ENCODE measurements at regions not wholly inside any gene's neighbourhood (a gene's known extent, or its start where the extent isn't known, plus 50 kb on each side); places are given as distances from the start of the nearest gene placed in this dataset.
"Not testable (repeated sequence)": the region's sequence is repeated elsewhere in the genome, so short reads cannot be mapped to it uniquely, and the experiment has no call there.

DNA sequence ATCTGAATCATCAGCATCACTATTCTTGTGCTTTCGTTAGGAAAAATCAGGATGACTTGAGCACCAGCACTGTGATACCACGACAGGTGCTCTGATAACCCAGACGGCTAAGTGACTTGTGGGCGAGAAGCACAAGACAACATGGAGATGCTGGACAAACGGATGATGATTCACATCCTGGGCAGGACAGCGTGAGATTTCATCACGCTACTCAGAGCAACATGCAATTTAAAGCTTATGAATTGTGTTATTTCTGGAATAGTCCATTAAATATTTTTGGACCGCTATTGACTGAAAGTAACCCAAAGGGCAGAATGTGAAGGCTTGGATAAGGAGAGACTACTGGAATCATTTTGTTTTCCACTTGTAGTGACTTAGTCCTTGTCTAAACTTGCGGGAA is 114.8 kb upstream of the DAPK1 start:
- DNase-seq: no peak

- DNase-seq: no peak
Measured at GRCh38 chr9:87383344-87384150, 114.1 kb upstream of the DAPK1 start.

GRCh38 chr9:87386490-87387025 is 111.1 kb upstream of the DAPK1 start:
- DNase-seq: peak in 1 of 2 experiments; percentile 56

GRCh38 chr9:87387351-87388011 is 110.2 kb upstream of the DAPK1 start:
- DNase-seq: no peak

DNA sequence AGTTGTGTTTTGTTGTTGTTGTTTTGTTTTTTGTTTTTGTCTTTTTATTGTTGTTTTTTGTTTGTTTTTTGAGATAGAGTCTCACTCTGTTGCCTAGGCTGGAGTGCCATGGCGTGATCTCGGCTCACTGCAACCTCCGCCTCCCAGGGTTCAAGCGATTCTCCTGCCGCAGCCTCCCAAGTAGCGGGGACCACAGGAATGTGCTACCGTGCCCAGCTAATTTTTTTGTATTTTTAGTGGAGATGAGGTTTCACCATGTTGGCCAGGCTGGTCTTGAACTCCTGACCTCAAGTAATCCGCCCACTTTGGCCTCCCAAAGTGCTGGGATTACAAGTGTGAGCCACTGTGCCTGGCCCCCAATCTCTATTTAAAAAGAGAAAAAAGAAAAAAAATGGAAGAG is 109.0 kb upstream of the DAPK1 start:
- DNase-seq: not testable (repeated sequence)

DNA sequence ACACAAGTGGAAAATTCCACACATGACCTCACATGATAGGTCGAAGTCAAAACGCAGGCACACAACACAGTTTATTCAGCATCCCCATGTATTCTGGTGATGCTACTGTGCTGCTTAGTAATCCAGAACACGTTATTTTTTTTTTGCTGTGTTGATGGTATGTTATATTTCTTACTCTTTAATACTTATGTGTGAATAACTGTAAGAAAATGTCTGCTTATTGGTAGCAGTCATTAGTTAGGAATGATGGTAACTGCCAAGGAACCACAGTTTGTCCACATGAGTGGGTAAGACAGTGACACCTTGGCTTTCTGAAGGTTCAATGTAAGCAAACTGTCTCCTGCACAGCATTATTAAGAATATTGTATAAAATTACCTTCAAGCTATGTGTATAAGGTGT is 107.7 kb upstream of the DAPK1 start:
- DNase-seq: no peak

GRCh38 chr9:87390361-87390760 is 107.3 kb upstream of the DAPK1 start:
- no peak for DNase-seq

GRCh38 chr9:87392086-87392485 is 105.6 kb upstream of the DAPK1 start:
- DNase-seq: no peak

- DNase-seq: no peak
Measured at GRCh38 chr9:87393706-87394230, 103.9 kb upstream of the DAPK1 start.

DNA sequence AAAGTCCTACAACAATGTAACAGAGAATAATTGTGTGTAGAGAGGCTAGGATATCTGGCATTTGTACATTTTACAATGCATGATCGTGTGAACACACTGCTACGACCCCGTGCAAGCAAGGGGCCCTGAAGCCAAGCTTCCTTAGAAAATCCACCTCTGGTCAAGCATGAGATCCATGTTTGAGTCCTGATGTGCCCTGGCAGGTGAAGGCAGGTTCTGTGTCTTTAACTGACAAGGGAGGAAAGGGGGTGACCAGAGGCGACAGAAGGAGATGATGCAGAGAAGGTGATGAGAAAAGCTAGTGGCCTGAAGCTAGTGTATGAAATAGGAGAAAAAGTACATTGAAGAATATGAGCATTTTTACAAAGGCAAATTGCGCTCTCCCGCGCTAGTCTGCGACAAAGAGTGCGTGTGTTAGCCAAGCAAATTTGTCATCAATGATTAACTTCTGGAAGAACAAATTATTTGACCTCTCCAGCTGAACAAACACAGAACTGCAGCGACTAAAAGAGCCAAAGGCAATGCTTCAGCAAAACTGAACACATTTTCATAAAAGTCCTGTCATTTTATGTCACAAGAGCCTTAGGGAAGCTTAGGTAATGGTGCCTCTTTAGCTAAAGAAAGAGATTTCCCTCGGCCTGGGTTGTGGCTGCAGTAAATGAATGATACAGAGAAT is 101.7 kb upstream of the DAPK1 start:
- DNase-seq: peak; percentile 33 to 85

- DNase-seq: no peak
Measured at GRCh38 chr9:87401681-87402080, 96.0 kb upstream of the DAPK1 start.

DNA sequence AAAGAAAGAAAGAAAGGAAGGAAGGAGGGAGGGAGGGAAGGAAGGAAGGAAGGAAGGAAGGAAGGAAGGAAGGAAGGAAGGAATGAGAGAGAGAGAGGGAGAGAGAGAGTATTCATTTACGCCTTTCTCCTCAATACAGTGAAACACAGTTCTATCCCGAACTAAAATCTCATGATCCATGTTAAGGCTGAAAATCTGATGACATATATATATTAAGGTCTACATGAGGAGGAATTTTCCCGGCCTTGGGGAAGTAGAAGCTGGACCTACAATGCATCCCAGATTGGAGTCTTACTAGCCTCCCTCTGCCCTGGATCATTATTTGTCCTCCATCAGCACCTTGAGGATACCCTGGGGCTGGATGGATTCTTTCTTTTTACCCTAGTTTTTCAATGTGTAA is 95.1 kb upstream of the DAPK1 start:
- DNase-seq: no peak

- DNase-seq: peak in 1 of 2 experiments; percentile 40
Measured at GRCh38 chr9:87405677-87406542, 91.8 kb upstream of the DAPK1 start.

DNA sequence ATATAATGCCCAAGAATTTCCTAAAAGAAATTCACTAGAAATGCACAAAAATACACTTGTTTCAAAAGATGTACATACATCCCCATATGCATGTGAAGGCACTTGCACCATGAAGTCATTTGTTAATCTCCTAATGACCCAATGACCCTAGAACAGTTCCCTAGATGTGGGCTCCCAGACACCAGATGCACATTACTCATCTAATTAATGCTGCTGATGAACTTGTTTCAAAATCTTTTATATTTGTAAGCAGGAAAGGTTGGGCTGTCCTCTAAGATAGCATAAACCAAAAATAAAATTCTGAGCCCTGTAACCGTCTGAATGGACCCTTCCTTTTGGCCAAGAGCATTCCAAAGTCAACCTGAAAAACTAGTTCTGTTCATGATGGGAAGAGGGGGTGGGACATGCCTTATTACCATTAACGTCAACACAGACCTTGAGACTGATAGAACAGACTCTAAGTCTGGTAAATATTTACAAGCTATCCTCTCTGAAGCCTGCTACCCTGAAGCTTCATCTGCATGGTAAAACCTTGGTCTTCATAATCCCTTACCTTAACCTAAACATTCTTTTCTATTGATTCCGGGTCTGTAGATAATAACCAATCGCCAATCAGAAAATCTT is 91.0 kb upstream of the DAPK1 start:
- DNase-seq: no peak

GRCh38 chr9:87410047-87411005 is 87.3 kb upstream of the DAPK1 start:
- DNase-seq: not testable (repeated sequence)

- no peak for DNase-seq
Measured at GRCh38 chr9:87420884-87421283, 76.8 kb upstream of the DAPK1 start.

GRCh38 chr9:87421734-87422133 is 75.9 kb upstream of the DAPK1 start:
- no peak for DNase-seq

DNA sequence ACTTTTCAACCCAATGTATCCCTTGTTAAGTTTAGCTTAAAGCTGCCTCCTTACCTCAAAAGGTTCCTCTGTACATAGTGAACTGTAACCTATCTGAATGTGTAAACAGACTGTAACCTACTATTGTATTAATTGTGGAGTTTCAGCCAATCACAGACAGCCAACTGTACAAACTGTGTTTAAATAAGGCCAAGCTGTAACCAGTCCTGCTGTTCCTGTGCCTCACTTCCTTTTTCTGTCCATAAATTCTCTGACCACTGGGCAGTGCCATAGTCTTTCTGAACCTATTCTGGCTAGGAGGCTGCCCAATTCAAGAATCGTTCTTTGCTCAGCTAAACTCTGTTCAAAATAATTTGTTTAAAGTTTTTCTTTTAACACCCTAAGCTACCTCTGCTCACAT is 74.7 kb upstream of the DAPK1 start:
- peak in 1 of 2 experiments; percentile 36 for DNase-seq

- DNase-seq: not testable (repeated sequence)
Measured at GRCh38 chr9:87423885-87424284, 73.8 kb upstream of the DAPK1 start.

- no peak for DNase-seq
Measured at GRCh38 chr9:87425202-87425601, 72.5 kb upstream of the DAPK1 start.
